HG03439 (cell line): ENCODE measurements at regions not wholly inside any gene's neighbourhood (a gene's known extent, or its start where the extent isn't known, plus 50 kb on each side); places are given as distances from the start of the nearest gene placed in this dataset.

ENCODE experiments used
- ATAC-seq: cut with Tn5 transposase; IDR thresholded peaks from one replicate; pipeline ENCODE4 v1.9.1; 2021; ENCODE audit warnings: mild to moderate bottlenecking, moderate library complexity; ENCODE audit not compliant: unreplicated experiment

DNA sequence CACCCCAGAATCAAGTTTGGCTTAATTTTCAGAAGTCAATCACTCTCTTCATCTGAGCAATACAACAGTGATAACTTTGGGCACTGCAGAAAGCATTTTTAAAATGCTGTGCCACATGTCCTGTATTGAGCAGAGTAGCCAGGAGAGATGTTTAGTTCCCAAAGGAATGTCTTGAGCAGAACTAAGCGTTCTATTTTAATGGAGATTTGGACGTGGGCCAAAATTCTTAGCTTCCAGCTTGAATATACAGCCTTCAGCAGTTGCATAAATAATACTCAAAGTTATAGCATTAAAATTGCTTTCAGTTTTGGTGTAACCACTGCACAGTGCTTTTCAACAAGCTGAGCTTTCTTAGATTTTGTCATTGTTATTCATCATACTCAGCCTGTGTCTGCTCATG, 679.2 kb downstream of the NLGN4X start:
- ATAC-seq, result no peak

DNA sequence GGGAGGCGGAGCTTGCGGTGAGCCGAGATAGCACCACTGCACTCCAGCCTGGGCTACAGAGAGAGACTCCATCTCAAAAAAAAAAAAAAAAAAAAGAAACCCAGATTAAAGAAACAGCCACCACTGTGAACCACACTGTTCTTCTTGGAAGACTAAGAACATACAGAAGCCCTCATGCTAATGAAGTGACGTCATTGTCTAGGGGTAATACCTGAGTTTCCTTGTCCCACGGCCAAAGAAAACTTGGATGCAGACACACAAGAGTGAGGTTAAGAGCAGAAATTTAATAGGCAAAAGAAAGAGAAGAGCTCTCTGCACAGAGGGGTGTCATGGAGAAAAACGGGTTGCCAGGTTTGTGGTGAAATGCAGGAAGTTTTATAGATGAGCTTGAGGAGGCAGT, 691.6 kb downstream of the NLGN4X start:
- ATAC-seq, result no peak

DNA sequence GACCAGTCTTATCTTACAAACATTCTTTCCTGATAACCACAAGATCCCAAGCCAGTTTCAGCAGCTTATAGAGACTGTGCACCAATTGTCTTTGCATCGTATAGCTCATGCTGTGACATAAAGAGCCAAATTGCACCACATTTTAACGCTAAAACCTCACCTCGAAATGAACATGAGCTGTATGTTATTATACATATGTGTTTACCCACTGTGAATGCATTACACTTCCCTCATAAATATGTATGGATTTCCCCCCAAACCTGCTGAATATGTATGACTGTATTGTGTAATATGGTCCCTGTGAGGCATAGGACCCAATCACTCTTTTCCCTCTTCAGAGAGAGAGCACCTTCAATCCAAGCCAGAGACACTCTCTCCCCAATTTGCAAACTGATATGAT, 692.4 kb downstream of the NLGN4X start:
- ATAC-seq, result no peak

DNA sequence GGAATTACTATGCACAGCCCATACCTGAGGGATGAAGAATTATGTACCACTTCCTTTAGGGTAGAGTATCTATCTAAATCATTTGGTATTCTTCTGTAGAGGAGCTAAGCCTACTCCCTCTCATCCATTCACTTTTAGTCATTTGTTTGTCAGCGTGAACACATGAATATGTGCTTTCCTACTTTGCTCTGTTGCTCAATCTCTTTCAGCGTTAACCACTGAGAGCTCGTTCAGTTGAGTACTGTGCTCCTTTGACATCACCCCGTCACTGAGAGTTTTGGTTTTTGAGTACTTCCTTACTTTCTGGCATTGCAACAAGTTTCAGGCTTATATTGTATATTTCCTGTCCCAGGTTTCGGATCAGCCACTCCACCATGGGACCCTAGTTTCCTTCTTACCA, 700.6 kb downstream of the NLGN4X start:
- ATAC-seq, result no peak

DNA sequence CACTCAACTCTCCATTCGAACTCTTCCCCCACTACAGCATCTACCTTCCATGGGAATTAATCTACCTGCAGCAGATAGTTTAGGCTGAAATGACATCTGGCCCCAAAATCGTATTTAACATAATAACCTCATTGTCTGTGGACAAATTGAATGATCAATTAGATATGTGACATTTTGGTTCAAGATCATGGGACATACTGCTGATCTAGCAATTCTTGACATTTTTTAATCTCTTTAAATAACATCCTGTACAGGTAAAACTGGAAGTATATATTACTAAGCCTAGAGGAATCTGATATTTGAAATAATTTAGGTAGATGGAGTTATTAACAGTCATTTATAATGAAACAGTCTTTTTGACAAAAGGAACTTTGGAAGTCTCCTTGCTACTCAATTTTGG, 702.5 kb downstream of the NLGN4X start:
- no peak for ATAC-seq

DNA sequence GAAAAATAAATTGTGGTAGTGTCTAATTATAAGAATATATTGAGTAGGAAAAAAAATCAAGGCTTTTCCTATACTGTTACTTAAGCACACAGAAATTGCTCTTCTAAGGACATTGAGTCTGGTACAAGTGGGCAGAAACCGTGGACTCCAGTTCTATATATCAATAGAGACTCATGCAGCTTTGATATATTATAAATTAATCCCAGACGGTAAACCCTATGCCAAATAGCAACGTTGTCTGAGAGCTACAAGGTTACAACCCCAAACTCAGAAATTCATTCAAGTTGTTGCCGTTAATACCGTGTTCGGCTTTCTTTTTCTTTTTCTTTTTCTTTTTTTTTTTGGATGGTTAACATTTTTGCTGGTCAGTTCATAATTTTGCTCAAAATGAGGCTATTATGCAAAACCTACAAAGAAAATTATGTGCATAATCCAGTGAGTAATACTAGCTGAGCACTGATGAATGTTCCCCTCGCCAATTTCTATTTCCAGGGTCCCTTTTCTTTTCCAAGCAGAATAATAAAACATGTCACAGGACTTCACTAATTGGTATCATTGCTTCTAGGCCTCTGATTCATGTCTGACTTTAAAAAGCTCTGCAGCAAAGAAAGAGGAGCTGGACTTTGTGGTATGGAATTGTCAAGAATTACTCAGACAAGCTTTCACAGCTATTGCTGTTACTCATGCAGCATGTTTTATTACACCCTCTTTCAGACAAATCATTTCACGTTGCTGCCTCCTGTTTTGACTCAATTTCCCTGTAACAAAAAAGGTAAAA, 737.7 kb downstream of the NLGN4X start:
- ATAC-seq, result no peak

DNA sequence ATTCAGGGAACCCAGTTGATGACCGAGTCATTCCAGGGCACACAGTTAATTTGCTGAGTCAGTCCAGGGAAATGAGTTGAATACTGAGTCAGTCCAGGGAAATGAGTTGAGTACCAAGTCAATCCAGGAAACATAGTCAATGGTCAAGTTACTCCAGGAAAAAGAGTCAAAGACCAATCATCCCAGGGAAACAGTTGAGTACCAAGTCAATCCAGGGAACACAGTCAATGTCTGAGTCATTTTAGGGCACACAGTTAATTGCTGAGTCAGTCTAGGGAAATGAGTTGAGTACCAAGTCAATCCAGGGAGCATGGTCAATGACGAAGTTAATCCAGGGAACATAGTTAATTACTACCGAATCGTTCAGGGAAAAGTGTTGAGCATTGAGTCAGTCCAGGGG, 754.4 kb downstream of the NLGN4X start:
- ATAC-seq, result no peak

DNA sequence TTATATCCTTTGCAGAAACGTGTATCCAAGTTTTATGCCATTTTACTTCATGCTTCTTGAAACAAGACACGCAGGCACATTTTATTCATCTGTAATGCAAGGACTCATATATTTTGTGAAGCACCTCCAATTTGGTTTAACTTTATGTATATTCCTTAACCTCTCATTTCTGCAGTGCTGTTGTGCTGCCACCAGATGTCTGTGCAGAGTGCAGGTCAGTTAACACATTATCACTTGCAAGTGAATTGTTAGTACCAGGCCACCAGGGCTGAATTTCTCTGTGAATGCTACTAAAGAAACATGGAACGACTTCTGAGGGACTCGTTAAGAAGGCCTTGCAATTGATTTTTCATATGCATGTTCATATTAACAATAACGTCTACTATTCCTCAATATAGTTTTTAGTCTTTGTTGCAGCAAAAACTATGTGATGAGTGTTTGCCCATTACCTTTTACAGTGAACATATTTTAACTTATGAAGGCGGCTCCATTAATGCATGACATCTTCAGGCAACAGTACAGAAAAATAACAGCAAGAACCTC, 770.3 kb downstream of the NLGN4X start:
- ATAC-seq, result no peak

DNA sequence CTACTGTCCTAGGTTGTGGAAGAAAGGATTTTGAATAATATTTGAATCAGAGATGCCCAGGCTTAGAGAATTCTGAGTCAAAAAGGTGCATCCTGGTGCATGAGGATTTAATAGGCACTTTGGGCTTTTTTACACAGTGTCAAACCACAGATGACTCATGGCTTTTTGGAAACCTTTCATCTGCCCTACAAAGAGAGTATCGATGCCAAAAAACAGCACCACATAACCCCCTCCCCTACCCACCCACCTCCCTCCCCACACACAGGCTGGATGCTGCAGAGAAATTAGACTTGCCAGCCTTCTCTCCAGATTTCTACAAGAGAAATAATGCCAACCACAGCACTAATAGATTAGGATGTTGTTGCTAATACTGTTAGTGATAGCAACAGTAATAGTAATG, 779.3 kb downstream of the NLGN4X start:
- ATAC-seq, result no peak

DNA sequence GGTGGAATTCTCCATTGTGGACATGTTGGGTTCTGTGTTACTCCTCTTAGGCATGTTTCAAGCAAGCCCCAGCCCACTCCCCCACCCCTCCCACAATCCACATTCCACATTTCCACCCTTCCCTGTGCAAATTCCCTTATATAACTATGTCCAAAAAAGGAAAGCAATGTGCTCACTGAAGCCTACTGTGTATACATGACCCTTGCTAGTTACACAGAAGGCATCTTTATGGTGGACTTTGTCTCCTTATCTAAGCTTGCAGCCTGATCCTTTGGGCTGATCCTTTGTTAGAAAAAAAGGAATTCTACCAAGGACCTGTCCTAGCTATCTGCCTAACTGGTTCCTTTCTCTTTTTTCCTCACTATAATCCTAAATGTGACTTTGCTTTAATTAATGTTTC, 796.8 kb downstream of the NLGN4X start:
- ATAC-seq, result no peak

DNA sequence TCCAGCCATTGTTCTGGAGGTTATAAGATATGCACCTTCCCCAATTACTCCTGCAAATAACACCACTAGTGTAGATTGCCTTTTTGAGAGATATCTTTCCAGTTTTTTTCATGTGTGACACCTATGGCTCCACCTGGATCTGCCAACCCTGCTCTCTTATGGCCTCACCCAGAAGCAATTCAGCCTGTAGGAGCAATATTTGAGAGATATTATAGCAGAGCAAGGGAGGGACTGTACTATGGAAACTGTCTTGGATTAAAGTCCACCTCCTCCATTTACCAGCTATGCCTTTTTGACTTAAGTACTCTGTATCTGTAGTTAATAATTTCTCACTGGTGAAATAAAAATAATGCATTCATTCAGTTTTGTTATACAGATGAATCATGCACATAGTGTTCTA, 803.5 kb downstream of the NLGN4X start:
- no peak for ATAC-seq

DNA sequence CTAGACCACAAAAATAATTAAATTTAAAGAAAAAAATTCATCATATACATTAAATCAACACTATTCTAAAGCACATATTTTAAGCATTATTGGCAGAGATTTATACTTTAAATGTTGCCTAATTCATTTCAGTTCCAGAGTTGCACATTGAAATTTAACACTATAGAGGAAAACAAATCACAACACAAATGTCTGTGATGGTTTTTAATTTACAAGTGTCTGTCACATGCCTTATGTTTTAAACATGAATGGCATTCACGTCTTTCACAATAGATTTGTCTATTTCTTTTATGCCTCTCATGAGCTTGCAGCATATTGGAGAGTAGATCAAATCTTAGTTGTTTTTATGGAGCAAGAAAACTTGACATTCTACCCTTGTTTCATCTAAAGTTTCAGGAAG, 811.3 kb downstream of the NLGN4X start:
- ATAC-seq, result no peak

DNA sequence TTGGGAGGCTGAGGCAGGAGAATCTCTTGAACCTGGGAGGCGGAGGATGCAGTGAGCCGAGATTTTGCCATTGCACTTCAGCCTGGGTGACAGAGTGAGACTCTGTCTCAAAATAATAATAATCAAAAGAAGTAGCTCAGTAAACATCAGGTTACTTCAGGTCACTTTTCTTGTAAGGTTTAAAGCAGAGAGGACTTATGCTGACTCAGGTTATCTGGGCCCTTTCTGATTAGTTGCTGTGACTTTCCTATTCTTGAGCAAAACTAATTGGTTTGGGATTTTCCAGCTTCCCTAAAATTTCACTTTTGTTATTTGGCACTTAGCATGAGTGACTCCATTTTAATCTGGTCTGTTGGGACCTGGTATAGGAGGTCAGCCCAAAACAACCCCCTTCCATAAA, 812.9 kb downstream of the NLGN4X start:
- ATAC-seq, result no peak

DNA sequence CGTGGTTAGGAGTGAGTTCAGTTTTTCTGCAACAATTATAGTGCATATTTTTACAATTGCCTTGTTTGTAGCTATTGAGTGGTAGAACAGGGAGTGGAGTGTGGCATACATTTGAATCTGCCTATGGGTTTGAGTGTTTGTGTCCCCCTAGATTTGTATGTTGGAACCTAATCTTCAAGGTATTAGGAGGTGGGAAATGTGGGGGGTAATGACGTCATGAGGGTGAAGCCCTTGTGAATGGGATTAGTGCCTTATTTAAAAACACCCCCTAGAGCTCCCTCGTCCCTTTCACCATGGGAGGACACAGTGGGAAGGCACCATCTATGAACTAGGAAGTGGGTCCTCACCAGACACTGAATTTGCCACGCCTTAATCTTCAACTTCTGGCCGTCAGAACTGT, 819.6 kb downstream of the NLGN4X start:
- no peak for ATAC-seq

DNA sequence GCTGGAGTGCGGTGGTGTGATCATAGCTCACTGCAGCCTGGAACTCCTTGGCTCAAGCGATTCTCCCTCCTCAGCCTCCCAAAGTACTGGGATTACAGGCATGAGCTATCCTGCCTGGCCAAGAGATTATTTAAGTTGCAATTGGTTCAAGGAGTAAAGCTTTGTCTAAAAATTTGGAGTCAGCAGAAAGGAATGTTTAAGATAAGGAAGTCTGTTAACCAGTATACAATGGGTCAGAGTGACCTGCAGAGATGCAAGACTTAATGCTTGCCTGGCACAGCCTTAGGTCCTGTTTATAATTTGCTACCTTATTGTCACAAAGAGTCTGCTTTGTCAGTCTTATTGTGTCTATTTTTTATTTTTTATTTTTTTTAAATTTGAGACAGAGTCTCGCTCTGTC, 826.2 kb downstream of the NLGN4X start:
- ATAC-seq, result no peak

DNA sequence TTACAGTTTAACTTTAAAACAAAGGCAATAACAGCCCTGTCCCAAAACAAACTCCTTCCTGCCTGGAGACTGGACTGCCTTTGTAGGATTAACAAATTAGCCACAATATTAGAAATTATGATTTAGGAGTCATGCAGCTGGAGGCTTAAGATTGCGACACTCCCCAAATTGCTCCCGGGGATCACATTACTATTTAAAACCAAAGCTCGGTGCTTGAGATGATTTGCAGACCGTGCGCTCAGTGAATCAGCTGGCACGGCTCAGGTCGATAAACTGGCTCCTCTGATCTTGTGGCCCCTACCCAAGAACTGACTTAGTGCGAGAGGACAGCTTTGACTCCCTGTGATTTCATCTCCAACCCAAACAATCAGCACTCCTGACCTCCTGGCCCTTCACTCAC, 829.3 kb downstream of the NLGN4X start:
- ATAC-seq, result no peak

DNA sequence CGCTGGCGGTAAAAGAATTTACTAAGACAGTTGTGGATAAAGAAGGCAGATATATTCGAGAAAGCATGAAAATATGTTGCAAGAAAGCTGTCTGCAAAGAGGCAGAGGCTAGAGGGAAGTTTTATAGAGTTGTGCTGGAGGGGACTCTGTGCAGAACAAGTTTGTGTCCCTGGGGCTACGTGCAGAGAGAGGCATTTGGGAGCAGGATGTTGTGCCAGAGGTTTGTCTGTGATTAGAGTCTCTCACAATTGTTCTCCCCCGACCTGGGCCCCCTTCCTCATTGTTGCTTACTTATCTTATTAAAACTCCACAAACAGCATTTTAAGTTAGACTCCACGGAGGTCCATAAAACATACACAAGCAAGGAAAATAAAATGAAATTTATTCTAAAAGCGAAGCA, 831.3 kb downstream of the NLGN4X start:
- ATAC-seq, result no peak

DNA sequence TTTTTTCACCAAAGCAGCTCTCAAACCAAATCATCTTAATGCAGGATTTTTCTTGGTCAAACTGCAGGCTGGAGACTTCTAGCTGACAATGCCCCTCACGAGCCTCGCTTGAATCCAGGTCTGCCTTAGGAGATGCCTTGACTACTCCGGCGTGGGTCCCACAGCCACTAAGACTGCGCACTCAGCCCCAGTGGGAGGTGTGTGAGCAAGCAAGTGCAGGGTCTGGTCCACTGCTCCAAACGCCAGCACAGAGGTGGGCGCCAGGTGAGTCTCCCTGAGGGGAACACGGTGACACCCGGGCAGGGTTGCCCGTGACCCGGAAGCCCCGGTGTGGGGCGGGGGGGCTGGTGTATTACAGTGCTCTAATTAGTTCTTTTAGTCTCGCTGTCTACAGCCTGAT, 838.3 kb downstream of the NLGN4X start:
- ATAC-seq, result no peak

DNA sequence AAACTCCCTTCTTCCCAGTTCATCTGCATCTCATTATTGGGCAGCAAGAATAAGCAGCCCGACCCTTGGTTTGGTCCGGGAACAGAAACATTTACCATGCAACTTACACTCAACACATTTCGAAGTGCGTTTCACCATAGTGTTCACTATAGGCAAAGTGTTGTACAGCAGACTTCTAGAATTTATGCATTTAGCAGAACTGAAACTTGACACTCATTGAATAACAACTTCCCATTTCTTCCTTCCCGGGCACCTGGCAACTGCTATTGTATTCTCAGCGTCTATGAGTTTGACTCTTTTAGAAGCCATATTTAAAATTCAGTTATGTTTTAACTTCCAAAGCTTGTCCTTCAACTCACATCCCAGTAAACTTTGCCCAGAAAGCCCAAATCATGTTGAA, 840.6 kb downstream of the NLGN4X start:
- ATAC-seq, result no peak

DNA sequence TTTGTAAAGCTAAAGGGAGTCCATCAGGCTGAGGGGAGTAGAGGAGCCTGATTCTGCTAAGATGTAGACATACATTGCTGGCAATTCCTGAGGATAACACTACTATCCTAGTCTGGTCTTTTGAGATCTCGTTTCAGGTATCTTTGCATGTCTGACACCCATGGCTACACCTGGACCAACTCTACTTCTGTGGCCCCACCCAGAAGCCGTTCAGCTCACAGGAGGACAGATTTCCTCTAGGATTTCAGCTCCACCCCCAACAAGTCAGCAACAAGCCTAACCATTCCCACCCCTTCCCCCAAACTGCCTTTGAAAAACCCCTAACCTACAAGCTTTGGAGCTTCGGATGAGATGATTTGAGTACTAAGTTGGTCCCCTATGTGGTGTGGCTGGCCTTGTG, 848.2 kb downstream of the NLGN4X start:
- no peak for ATAC-seq

DNA sequence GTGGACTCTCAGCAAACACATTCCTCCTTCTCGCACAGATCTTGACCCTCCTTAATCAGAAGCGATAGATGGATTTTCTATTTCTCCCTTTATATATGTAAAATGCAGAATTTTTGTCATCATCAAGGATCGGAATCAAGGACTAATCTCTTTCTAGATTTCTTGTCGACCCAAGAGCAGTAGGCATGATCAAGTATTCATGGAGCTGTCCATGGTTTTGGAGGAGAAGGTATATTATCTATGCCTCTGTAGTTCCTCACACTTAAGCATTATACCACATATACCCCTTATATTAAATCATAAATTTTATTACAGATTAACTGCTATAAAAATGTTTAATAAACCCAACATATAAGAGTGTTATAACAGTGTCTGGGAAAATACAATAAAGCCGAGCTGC, 886.8 kb downstream of the NLGN4X start:
- no peak for ATAC-seq

DNA sequence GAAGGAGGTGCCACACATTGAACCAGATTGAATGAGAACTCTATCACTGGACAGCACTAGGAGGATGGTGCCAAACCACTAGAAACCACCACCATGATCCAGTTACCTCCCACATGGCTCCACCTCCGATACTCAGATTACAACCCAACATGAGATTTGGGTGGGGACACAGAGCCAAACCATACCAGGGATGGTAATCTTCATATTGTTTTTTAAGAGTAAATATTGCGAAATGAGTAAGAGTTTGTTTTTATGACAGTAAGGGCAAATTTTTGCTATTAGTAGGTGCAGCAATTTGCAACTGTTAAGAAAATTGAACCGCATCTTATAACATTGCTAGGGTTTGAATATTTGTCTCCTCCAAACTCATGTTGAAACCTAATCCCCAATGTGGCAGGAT, 891.5 kb downstream of the NLGN4X start:
- ATAC-seq, result no peak

DNA sequence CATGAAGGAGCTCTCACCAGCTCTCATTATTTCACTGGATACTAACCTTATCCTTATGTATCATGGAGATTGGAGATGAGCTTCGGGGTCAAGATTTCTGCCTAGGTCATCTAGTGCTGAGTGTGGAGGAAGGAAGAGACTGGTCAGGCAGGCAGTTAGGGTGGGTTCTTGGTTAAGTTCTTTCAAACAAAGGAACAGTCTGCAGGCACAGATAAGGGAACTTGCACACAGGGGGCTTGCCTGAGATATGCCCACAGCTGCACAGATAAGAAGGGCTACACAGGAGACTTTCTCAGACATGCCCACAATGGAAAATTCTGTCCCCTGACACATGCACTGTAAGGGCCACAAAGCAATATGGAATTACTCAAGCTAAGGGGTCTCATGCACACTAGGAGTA, 904.1 kb downstream of the NLGN4X start:
- ATAC-seq, result no peak
